Transverse colon (tissue), 4 donors: ENCODE measurements at regions not wholly inside any gene's neighbourhood (a gene's known extent, or its start where the extent isn't known, plus 50 kb on each side); places are given as distances from the start of the nearest gene placed in this dataset.
A peak's percentile ranks its signal among the peaks of the same experiment; 100 is the strongest.

Experiments
- DNase-seq: peaks from one replicate; pipeline ENCODE4 v3.0.0-alpha.2; 2019
- H3K27ac ChIP-seq, 4 donors: fragments of 200-600 bp; sonication (generic); 2 replicates each; pipeline ENCODE4 v1.5.1; 2016 to 2018; ENCODE audit warnings: inconsistent platforms in 4 of 4
- H3K27me3 ChIP-seq: fragments of 200-600 bp; sonication (generic); 2 replicates; pipeline ENCODE4 v1.5.1; 2017; ENCODE audit warnings: inconsistent platforms
- H3K36me3 ChIP-seq, 4 donors: fragments of 200-600 bp; sonication (generic); 2 replicates each; pipeline ENCODE4 v1.5.1; 2017 to 2019; ENCODE audit warnings: inconsistent platforms in 4 of 4
- H3K4me1 ChIP-seq, 4 donors: fragments of 200-600 bp; sonication (generic); 2 replicates each; pipeline ENCODE4 v1.5.1; 2017 to 2020; ENCODE audit warnings: inconsistent platforms in 4 of 4
- H3K4me3 ChIP-seq, 4 donors: fragments of 200-600 bp; sonication (generic); 1 replicate in 1 of 4; 2 replicates in 3 of 4; pipeline versions ENCODE4 v1.5.1 to v1.6.1; 2017 to 2019; ENCODE audit warnings: inconsistent platforms in 4 of 4
- H3K9me3 ChIP-seq, 2 donors: fragments of 200-600 bp; sonication (generic); 2 replicates each; pipeline ENCODE4 v1.5.1; 2017 to 2019; ENCODE audit warnings: inconsistent platforms in 2 of 2
- EP300 ChIP-seq: sonication (generic); formaldehyde crosslinking; IDR thresholded peaks from one replicate; pipeline ENCODE4 v1.6.1; 2017; ENCODE audit warnings: antibody characterized with exemption, low read depth
- POLR2A ChIP-seq: fragments of 450-650 bp; IDR thresholded peaks from one replicate; pipeline ENCODE4 v1.6.1; 2016; ENCODE audit warnings: antibody characterized with exemption, mild to moderate bottlenecking, moderate library complexity
- POLR2AphosphoS5 ChIP-seq, 3 donors: sonication (generic); formaldehyde crosslinking; IDR thresholded peaks; one replicate each; pipeline ENCODE4 v1.6.1; 2016; ENCODE audit warnings: antibody characterized with exemption in 3 of 3
- WGBS, 2 donors: methylation state at CpG; one replicate each; pipeline ENCODE4 v1.1.5; 2018; ENCODE audit warnings: low coverage in 1 of 2; 5-methylcytosine and 5-hydroxymethylcytosine counted together
- in situ Hi-C, 4 donors: fragments of 200-750 bp; cut with MboI; loops; one replicate each; pipeline versions ENCODE4 v1.15.0 to v1.15.1; 2017; ENCODE audit warnings: low sequenced_read_pairs in 3 of 4, low pct_ligation_motif_present in 1 of 4, low pct_unique_long_range_greater_than_20kb in 1 of 4
- intact Hi-C: fragments of 100-400 bp; cut with DNase I; formaldehyde crosslinking; loops from one replicate; pipeline ENCODE4 v1.15.1; 2023; ENCODE audit warnings: low total_unique reads
- TF ChIP-seq, protein P1 (sequence below), 5 experiments: fragments of 200-600 bp in 3 of 5; fragments of 450-650 bp in 2 of 5; sonication (generic) in 3 of 5; IDR thresholded peaks; 1 replicate in 2 of 5; 2 replicates in 3 of 5; pipeline ENCODE4 v1.5.1; 2016 to 2017; ENCODE audit warnings: antibody characterized with exemption in 5 of 5, inconsistent platforms in 3 of 5, mild to moderate bottlenecking in 2 of 5, moderate library complexity in 1 of 5

DNA sequence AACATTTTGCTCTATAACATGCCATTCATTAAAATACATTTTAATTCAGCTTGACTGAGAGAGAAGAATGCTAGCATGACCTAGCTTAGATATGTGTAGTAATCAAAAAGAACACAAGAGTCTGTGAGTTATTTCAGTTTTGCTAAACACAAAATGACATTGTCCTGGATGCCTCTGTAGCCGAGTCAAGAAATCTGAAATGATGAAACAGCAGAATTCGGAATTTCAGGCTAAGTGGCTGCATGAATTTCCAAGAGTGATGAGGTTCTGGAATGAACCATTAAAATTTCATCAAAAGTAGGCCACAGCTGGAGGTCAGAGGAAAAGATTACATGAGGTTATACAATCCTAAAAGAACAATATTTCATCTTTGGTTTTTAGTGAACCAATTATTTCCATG is 79.1 kb upstream of the CXADR start:
- 19 to 77% methylated on average over 2 of the region's 2 CpGs for WGBS, 2 donors
- TF ChIP-seq POLR2AphosphoS5 (IDR thresholded peaks at IDR 0.05), result no peak
- Histone ChIP-seq H3K9me3 (no peaks in the 10 kb centered on the region), H3K27ac (no peak overlapping the region), H3K36me3 (no peaks in the 10 kb centered on the region), H3K4me3 (no peak overlapping the region), H3K4me1 (peaks cover 0 to 30% (median 18%) of the 10 kb centered on the region in 4 donors), H3K27me3 (no peaks in the 10 kb centered on the region)
- intact Hi-C loops (no loop called here), in situ Hi-C loops (no loop called here)
- no peak for DNase-seq

DNA sequence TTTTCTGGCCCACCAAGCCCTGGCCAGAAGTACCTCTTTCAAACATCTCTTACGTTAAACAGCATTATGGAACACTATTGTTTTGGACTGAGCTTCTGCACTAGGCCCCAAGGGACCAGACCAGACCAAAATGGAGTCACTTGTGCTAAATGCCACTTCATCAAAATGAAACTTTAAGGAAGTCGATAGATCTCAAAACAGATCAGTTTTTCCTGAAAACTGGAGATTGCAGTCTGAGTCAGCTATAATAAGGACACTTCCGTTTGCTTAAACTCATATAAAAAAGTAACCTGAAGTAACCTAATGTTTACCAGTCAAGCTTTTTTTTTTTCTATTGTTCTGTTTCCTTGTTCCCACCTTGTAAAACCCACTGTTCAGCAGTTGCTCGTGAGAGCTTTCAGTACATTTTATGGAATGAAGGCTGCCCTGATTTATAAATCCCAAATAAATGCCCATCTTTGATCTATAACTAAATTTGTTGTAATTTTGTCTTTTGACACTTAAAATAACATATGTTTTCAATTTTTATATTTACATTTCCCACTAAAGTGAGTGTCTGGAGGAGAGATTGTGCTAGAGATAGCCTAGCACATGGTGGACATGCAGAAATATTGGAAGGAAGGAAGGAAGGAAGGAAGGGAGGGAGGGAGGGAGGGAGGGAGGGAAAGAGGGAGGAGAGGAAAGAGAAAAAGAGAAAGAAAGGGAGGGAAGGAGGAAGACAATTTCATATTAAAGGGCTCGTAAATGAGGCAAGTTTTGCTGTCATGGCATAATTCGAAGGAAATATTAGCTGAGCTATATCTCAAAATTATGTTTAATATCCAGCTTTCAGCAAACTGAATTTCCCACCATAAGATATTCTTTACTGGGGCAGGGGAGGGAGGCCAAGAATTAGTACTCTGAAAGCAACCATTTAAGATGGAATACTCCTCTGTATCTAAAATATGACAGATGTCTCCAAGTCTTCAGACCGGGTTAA is 77.0 kb upstream of the CXADR start:
- H3K27me3 ChIP-seq, result no peaks in the 10 kb centered on the region
- no peak for TF ChIP-seq POLR2A
- TF ChIP-seq EP300, result no peak
- TF ChIP-seq POLR2AphosphoS5 (IDR thresholded peaks at IDR 0.05), result no peak
- WGBS, 2 donors, result 48 to 60% methylated on average over 7 of the region's 7 CpGs
- H3K9me3 ChIP-seq, result no peaks in the 10 kb centered on the region
- H3K36me3 ChIP-seq, result no peaks in the 10 kb centered on the region
- intact Hi-C loops (no loop called here), in situ Hi-C loops (no loop called here)
- H3K27ac ChIP-seq, result peak overlapping the region; percentile 45 to 67 (median 60)
- H3K4me3 ChIP-seq, result no peak overlapping the region
- peaks cover 0 to 23% (median 17%) of the 10 kb centered on the region in 4 donors for H3K4me1 ChIP-seq
- no peak for DNase-seq

DNA sequence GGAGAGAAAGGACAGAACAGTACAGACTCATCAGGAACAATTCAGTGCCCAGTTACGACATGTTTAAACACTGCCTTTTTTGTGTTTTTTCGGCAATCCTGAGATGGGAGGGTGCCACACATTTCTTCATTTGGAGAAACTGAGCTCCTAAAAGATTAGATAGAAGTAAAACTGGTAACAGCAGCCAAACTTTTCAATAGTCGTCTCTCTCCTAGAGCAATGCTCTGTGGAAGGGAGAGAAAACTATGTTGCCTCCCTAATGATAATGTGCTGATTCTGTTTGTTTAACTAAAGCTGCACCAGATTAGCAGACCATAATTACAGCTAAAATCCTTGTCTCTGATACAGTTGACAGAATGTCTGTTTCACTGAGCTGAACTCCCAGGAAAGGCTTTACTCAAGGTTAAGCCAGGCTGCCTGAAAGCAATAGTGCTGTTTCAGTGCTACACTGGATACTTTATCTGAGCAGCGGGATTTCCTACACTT is 76.2 kb upstream of the CXADR start:
- H3K27ac ChIP-seq, result peak overlapping the region; percentile 45 to 67 (median 60)
- in situ Hi-C loops (no loop called here), intact Hi-C loops (no loop called here)
- no peaks in the 10 kb centered on the region for H3K36me3 ChIP-seq
- peaks cover 0 to 32% (median 17%) of the 10 kb centered on the region in 4 donors for H3K4me1 ChIP-seq
- no peak for DNase-seq
- no peaks in the 10 kb centered on the region for H3K9me3 ChIP-seq
- TF ChIP-seq, protein P1, sequence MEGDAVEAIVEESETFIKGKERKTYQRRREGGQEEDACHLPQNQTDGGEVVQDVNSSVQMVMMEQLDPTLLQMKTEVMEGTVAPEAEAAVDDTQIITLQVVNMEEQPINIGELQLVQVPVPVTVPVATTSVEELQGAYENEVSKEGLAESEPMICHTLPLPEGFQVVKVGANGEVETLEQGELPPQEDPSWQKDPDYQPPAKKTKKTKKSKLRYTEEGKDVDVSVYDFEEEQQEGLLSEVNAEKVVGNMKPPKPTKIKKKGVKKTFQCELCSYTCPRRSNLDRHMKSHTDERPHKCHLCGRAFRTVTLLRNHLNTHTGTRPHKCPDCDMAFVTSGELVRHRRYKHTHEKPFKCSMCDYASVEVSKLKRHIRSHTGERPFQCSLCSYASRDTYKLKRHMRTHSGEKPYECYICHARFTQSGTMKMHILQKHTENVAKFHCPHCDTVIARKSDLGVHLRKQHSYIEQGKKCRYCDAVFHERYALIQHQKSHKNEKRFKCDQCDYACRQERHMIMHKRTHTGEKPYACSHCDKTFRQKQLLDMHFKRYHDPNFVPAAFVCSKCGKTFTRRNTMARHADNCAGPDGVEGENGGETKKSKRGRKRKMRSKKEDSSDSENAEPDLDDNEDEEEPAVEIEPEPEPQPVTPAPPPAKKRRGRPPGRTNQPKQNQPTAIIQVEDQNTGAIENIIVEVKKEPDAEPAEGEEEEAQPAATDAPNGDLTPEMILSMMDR (IDR thresholded peaks at IDR 0.05), result no peak
- TF ChIP-seq POLR2A, result no peak
- no peak for TF ChIP-seq EP300
- TF ChIP-seq POLR2AphosphoS5 (IDR thresholded peaks at IDR 0.05), result no peak
- H3K4me3 ChIP-seq, result no peak overlapping the region
- WGBS, 2 donors, result 47 to 57% methylated on average over 3 to 4 of the region's 4 CpGs
- H3K27me3 ChIP-seq, result no peaks in the 10 kb centered on the region

DNA sequence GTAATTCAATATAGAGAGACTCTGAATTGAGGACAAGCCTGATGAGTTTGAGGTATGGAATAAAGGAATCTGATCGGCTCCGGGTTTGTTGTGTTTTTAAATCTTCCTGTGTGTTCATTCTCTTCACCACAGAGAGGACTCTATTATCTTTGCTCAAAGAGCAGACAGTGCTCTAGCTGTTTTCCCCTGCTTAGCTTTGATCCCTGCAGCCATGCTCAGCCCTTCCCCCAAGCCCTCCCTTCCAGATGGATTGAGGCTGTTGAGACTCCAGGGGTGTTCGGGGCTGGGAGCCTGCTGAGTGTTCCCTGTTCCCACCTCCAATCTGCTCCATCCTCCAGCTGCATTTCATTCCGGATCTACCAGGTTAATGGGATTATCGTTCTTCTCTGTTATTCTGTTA is 74.2 kb upstream of the CXADR start:
- 61 to 66% methylated on average over 3 to 5 of the region's 5 CpGs for WGBS, 2 donors
- intact Hi-C loops, result no loop called here

DNA sequence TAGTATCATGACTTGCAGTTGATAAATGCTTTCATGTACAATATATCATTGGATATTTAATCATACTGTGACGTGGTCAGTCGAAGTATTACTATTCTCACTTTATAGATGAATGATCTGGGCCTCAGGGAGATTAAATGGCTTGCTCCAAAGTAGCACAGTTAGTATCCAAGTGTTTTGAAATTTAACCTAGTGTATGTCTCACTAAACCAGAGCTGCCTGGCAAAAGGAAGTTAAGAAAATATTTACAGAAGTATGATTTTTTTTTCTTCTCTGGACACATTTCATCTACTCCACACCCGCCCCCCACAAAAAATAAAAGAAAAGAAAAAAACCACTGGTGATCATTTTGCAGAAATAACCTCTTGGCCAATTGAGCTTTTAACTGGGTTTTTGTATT is 71.9 kb upstream of the CXADR start:
- TF ChIP-seq, protein P1 (IDR thresholded peaks at IDR 0.05), result no peak
- TF ChIP-seq POLR2A, result no peak
- TF ChIP-seq EP300, result no peak
- TF ChIP-seq POLR2AphosphoS5 (IDR thresholded peaks at IDR 0.05), result no peak
- Histone ChIP-seq H3K27ac (peak overlapping the region; percentile 53 to 66 (median 59)), H3K27me3 (no peaks in the 10 kb centered on the region), H3K9me3 (no peaks in the 10 kb centered on the region), H3K4me3 (no peak overlapping the region), H3K36me3 (no peaks in the 10 kb centered on the region), H3K4me1 (peaks cover 5 to 25% (median 12%) of the 10 kb centered on the region in 4 donors)
- 43 to 53% methylated on average over 2 to 3 of the region's 3 CpGs for WGBS, 2 donors
- intact Hi-C loops (no loop called here), in situ Hi-C loops (no loop called here)
- DNase-seq, result no peak

More for the DNA sequence above, 74.2 kb upstream of the CXADR start:
- no peak for TF ChIP-seq EP300
- Histone ChIP-seq H3K9me3 (no peaks in the 10 kb centered on the region), H3K4me3 (no peak overlapping the region), H3K27ac (no peak overlapping the region), H3K27me3 (no peaks in the 10 kb centered on the region), H3K36me3 (no peaks in the 10 kb centered on the region), H3K4me1 (peaks cover 5 to 35% (median 20%) of the 10 kb centered on the region in 4 donors)
- in situ Hi-C loops, result no loop called here
- DNase-seq, result no peak
